ENCODE measurements at regions not wholly inside any gene's neighbourhood (a gene's known extent, or its start where the extent isn't known, plus 50 kb on each side); places are given as distances from the start of the nearest gene placed in this dataset.

GRCh38 chr17:13833921-13834320 is 232.2 kb upstream of the HS3ST3A1 start:
- TF ChIP-seq TEAD4 (IDR thresholded peaks at IDR 0.05) (no peak), TCF12 (IDR thresholded peaks at IDR 0.05; ENCODE audit: low read depth) (no peak), CEBPB (IDR thresholded peaks at IDR 0.05) (no peak)
- TF ChIP-seq, protein P1, sequence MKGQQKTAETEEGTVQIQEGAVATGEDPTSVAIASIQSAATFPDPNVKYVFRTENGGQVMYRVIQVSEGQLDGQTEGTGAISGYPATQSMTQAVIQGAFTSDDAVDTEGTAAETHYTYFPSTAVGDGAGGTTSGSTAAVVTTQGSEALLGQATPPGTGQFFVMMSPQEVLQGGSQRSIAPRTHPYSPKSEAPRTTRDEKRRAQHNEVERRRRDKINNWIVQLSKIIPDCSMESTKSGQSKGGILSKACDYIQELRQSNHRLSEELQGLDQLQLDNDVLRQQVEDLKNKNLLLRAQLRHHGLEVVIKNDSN (IDR thresholded peaks at IDR 0.05): no peak
- TF ChIP-seq, protein P2, sequence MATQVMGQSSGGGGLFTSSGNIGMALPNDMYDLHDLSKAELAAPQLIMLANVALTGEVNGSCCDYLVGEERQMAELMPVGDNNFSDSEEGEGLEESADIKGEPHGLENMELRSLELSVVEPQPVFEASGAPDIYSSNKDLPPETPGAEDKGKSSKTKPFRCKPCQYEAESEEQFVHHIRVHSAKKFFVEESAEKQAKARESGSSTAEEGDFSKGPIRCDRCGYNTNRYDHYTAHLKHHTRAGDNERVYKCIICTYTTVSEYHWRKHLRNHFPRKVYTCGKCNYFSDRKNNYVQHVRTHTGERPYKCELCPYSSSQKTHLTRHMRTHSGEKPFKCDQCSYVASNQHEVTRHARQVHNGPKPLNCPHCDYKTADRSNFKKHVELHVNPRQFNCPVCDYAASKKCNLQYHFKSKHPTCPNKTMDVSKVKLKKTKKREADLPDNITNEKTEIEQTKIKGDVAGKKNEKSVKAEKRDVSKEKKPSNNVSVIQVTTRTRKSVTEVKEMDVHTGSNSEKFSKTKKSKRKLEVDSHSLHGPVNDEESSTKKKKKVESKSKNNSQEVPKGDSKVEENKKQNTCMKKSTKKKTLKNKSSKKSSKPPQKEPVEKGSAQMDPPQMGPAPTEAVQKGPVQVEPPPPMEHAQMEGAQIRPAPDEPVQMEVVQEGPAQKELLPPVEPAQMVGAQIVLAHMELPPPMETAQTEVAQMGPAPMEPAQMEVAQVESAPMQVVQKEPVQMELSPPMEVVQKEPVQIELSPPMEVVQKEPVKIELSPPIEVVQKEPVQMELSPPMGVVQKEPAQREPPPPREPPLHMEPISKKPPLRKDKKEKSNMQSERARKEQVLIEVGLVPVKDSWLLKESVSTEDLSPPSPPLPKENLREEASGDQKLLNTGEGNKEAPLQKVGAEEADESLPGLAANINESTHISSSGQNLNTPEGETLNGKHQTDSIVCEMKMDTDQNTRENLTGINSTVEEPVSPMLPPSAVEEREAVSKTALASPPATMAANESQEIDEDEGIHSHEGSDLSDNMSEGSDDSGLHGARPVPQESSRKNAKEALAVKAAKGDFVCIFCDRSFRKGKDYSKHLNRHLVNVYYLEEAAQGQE (IDR thresholded peaks at IDR 0.05; ENCODE audit: low read depth): no peak

DNA sequence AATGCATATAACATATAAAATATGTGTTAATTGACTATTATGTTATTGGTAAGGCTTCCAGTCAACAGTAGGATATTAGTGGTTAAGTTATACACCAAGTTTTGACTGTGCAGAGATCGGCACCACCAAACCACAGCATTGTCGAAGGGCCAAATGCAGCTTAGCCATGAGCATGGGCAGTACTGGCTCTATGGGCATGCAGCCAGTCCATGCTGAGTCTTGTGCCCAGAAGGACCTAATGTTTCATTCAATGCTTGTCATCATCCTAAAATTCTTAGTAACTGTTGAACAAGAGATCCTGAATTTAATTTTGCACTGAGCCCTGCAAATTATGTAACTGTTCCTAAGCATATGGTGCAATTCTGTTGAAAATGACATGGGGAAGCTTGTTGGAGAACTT is 233.4 kb upstream of the HS3ST3A1 start:
- TF ChIP-seq EP300 (IDR thresholded peaks at IDR 0.05; ENCODE audit: borderline replicate concordance) (no peak), TAF1 (IDR thresholded peaks at IDR 0.05; ENCODE audit: low read depth) (no peak), TCF12 (IDR thresholded peaks at IDR 0.05; ENCODE audit: low read depth) (no peak), YY1 (IDR thresholded peaks at IDR 0.05; ENCODE audit: low read depth) (no peak), NFIC (IDR thresholded peaks at IDR 0.05) (no peak), CREB1 (IDR thresholded peaks at IDR 0.05; ENCODE audit: low read depth) (no peak), ZBTB7A (IDR thresholded peaks at IDR 0.05; ENCODE audit: low read depth) (no peak), MAX (IDR thresholded peaks at IDR 0.05) (no peak), EGR1 (IDR thresholded peaks at IDR 0.05) (no peak), RAD21 (IDR thresholded peaks at IDR 0.05; ENCODE audit: low read depth) (no peak), CEBPB (IDR thresholded peaks at IDR 0.05) (no peak), TEAD4 (IDR thresholded peaks at IDR 0.05) (no peak), FOXM1 (IDR thresholded peaks at IDR 0.05; ENCODE audit: borderline replicate concordance, low read depth) (no peak)
- TF ChIP-seq, protein P2 (IDR thresholded peaks at IDR 0.05; ENCODE audit: low read depth): no peak
- TF ChIP-seq, protein P1 (IDR thresholded peaks at IDR 0.05): no peak

- TF ChIP-seq TCF12 (IDR thresholded peaks at IDR 0.05; ENCODE audit: low read depth) (no peak), EGR1 (IDR thresholded peaks at IDR 0.05) (no peak), ZBTB7A (IDR thresholded peaks at IDR 0.05; ENCODE audit: low read depth) (no peak), FOXM1 (IDR thresholded peaks at IDR 0.05; ENCODE audit: borderline replicate concordance, low read depth) (no peak), TEAD4 (IDR thresholded peaks at IDR 0.05) (no peak), CREB1 (IDR thresholded peaks at IDR 0.05; ENCODE audit: low read depth) (no peak), YY1 (IDR thresholded peaks at IDR 0.05; ENCODE audit: low read depth) (no peak), TAF1 (IDR thresholded peaks at IDR 0.05; ENCODE audit: low read depth) (no peak), MAX (IDR thresholded peaks at IDR 0.05) (no peak), NFIC (IDR thresholded peaks at IDR 0.05) (no peak), CEBPB (IDR thresholded peaks at IDR 0.05) (no peak), RAD21 (IDR thresholded peaks at IDR 0.05; ENCODE audit: low read depth) (no peak), EP300 (IDR thresholded peaks at IDR 0.05; ENCODE audit: borderline replicate concordance) (no peak)
- TF ChIP-seq, protein P1 (IDR thresholded peaks at IDR 0.05): no peak
- TF ChIP-seq, protein P2 (IDR thresholded peaks at IDR 0.05; ENCODE audit: low read depth): no peak
Observed at GRCh38 chr17:13837417-13837816, 231.9 kb upstream of the COX10 start.

DNA sequence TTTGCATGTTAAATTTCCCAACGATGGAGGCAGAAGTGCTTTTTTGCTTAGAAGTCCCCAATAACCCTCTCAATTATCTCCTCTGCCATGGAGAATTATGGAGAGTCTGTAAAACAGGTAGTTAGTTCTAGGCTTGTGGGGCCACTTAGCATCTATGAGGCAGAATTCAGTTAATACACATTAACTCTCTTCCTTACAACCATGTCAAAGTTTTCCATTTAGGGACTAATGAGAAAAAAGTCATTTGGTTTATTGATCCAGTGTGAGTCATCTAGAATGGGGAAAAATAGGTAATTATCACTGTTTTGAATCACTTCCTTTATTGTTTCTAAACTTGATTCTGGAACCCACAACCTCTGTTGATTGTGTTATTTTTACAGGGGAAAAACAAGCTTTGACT is 229.1 kb upstream of the COX10 start:
- TF ChIP-seq EGR1 (IDR thresholded peaks at IDR 0.05) (no peak), YY1 (IDR thresholded peaks at IDR 0.05; ENCODE audit: low read depth) (no peak), TCF12 (IDR thresholded peaks at IDR 0.05; ENCODE audit: low read depth) (no peak), MAX (IDR thresholded peaks at IDR 0.05) (no peak), TAF1 (IDR thresholded peaks at IDR 0.05; ENCODE audit: low read depth) (no peak), NFIC (IDR thresholded peaks at IDR 0.05) (no peak), RAD21 (IDR thresholded peaks at IDR 0.05; ENCODE audit: low read depth) (no peak), TEAD4 (IDR thresholded peaks at IDR 0.05) (no peak), FOXM1 (IDR thresholded peaks at IDR 0.05; ENCODE audit: borderline replicate concordance, low read depth) (no peak), ZBTB7A (IDR thresholded peaks at IDR 0.05; ENCODE audit: low read depth) (no peak), EP300 (IDR thresholded peaks at IDR 0.05; ENCODE audit: borderline replicate concordance) (no peak), CEBPB (IDR thresholded peaks at IDR 0.05) (no peak)
- TF ChIP-seq, protein P2 (IDR thresholded peaks at IDR 0.05; ENCODE audit: low read depth): no peak
- TF ChIP-seq, protein P1 (IDR thresholded peaks at IDR 0.05): no peak
